GM19351 (cell line): ENCODE measurements at regions not wholly inside any gene's neighbourhood (a gene's known extent, or its start where the extent isn't known, plus 50 kb on each side); places are given as distances from the start of the nearest gene placed in this dataset.
"Not testable (repeated sequence)": the region's sequence is repeated elsewhere in the genome, so short reads cannot be mapped to it uniquely, and the experiment has no call there.

Experiments used
- ATAC-seq: cut with Tn5 transposase; IDR thresholded peaks from one replicate; pipeline ENCODE4 v1.9.1; 2021; ENCODE audit warnings: mild to moderate bottlenecking, moderate library complexity; ENCODE audit not compliant: unreplicated experiment

DNA sequence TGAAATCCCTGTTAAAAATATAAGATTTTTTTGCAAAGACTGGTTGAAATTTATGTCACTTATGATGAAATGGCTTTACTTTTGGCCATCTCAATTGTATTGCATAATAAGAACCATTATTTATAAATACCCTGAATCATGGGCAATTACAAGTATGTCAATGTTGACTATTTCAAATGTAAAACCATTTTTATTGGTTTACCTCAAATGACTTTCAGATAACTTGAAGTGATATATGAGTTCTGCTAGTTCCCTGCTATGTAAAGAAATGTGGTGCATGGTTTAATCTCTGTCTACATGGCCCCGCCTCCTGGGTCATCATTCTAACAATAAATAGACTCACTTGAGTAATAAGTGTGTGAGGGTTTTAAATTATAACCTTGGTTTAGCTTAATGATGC is 275.6 kb upstream of the PREP start:
- no peak for ATAC-seq

DNA sequence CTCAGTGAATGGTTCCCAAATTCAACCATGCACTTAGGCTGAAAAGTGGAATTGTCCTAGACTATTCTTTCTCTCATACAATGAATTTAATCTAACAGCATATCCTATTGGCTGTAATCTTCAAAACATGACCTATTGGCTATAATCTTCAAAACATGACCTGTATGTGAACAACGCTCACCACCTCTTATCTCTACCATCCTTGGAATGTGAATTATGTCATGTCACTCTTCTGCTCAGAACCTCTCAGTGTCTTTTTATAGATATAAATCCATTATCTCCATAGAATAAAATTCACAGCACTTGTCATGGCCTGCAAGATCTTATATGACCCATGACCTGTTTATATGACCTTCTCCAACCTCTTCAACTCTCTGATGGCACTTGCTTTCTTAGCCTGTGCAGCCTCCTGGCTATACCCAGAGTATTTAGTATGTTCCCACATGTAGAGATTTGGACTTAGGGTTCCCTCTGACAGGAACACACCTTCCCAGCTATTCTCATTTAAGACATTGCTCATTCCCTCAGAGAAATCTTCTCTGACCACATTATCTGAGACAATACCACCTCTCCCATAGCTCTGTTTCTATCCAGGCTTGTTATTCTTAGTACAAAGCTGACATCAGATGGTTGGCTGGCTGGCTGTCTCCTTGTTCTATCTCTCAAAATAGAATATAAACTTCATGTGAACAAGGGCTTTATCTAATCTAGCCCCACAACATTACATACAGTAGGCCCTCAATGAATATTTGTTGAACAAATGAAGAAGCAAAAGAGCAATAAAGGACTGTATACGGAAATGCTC is 275.0 kb upstream of the PREP start:
- ATAC-seq = no peak

DNA sequence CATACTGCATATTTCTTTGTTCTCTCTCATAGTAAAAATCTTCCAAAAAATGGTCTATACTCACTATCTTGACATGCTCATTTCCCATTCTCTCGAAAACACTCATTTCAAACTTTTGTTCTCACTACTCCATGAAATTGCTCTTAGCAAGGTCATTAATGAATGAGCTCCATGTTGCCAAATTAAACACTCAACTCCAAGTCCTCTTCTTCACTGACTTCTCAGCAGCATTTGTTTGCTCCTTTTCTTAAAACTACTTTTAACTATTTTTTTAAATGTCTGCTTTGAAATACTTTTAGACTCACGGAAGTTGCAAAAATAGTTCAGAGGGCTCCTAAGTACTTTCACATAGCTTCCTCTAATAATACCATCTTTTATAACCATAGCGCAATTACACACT is 274.0 kb upstream of the PREP start:
- ATAC-seq = no peak

DNA sequence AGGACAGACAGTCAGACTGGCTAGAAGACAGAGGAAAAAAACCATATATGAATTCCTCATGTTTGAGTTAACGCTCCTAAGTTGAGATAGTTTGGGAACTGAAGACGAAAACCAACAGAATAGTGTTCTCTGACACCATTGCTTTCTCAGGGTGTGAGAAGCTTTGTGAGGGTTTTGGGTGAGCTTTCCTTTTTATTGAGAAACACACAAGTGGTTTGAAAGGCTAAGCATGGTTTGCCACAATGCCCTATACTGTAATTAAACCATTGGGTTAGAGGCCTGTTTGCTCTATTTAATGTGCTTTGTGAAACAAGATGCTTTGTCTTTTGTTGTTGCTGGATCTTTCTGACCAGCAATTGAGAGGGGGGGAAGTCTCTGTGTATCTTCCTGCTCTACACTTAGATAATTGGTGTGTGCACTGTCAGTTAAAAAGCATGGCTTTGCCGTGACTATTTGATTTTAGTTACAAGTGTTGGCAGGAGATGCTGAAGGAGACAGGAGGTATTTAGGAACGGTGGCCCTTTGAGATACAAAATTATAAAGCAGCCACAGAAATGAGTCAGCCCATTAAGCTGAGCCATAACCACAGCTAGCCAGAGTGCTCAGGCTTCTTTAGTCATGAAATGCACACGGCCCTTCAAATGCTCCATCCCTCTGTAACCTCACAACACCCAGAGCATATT is 273.0 kb upstream of the PREP start:
- peak; percentile 58 for ATAC-seq

DNA sequence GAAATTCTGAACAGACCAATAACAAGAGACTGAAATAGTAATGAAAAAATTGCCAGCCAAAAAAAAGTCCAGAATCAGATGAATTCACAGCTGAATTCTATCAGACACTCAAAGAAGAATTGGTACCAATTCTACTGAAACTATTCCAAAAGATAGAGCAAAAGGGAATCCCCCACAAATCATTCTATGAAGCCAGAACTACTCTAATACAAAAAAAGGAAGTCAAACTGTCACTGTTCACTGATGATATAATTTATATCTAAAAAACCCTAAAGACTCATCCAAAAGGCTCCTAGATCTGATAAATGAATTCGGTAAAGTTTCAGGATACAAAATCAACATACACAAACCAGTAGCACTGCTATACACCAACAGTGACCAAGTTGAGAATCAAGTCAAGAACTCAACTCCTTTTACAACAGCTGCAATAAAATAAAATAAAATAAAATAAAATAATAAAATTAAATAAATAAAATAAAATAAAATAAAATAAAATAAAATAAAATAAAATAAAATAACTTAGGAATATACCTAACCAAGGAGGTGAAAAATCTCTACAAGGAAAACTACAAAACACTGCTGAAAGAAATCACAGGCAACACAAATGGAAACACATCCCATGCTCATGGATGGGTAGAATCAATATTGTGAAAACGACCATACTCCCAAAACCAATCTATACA is 270.1 kb upstream of the PREP start:
- ATAC-seq = not testable (repeated sequence)

DNA sequence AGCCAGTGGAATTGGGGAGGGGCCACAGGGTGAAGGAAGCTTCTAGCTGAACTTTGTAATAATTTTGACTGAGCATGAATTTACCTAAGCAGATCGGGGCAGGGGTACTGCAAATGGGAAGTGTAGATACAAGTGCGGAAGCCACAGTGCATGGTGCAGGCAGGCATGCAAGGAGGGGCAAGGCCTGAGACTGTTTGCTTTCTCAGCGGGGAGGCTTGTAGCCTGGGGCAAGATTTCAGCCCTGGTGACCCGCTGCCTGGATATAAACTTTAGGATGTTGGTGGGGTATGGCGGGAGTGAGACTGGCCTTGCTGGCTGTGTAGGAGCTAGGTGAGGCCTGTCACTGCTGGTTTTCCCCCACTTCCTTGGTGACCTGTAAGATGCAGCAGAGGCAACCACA is 266.4 kb upstream of the PREP start:
- ATAC-seq = no peak

DNA sequence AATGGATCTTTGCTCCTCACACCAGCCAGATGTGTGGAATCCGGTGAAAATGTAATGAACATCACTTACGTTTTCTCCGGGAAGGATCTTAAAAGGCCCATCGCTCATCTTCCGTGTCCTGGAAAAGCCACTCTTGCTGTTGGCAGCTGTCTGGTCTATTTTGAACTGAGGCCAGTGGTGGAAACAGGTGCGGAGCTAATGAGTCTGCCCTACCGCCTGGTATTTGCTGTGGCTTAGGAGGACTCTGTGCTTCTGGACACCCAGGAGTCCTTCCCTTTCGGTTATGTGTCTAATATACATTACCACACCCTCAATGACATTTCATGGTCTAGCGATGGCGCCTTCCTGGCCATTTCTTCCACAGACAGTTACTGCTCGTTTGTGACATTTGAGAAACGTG is 264.2 kb upstream of the PREP start:
- no peak for ATAC-seq

DNA sequence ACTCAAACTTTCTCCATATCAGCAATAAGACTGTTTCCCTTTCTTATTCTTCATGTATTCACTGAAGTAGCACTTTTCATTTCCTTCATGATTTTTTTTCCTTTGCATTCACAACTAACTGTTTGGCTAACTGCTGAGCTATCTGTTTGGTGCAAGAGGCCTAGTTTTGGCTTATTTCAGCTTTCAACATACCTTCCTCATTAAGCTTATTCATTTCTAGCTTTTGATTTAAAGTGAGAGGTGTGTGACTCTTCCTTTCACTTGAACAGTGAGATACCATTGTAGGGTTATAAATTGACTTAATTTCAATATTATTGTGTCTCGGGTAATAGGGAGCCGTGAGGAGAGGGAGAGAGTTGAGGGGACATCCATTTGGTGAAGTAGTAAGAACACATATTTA is 262.0 kb upstream of the PREP start:
- no peak for ATAC-seq

DNA sequence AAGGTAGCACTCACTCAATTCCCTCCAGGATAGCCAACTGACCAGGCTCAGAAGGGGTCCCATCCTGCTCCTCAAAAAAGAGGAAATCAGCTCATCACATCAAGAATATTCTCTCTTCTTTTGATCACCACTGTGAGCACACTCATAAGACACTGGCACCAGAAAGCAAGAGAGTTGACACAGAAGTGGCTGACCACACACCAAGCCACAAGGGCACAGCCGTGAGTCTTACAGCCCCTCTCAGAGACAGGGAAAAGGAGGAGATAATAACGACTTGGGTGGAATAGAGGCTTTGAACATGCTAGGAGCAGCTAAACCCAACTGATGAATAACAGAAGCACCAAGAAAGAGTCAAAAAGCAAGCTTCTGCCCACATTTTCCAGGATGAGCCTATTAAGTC is 249.1 kb upstream of the PREP start:
- no peak for ATAC-seq

DNA sequence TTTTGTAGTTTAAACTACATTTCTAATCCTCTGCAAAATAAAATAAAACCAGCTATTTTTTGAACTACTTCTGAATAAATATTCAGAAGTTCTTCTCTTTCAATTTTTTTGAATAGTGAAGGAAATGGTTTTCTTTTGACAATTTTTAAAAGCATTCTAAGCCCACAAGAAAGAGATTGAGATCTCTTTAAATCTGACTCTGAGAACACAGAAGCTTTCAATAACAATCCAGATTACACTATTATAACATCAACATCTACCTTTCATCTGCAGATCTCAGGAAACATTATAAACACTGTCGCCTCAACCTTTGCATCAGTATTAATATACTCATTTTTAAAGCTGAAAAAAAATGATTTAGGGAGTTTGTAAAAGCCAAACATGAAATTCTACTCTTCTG is 247.5 kb upstream of the PREP start:
- no peak for ATAC-seq

DNA sequence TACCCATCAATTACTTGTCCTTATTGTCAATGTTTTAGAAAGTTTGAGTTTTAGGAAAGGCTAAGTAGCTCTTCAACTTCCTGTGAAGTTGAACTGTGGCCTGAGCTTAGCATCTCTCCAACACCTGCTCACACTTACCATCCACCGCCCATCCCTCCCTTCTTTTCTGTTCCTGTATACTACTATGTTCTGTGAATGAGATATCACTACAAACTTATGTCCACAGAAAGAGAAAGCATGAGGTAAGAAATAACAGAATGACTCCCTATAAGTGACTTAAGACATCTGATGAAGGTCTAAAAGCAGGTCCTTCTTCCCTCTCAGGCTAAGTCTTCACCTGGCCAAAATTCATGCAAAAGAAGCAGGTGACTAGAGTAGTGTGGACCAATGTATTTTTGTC is 246.3 kb upstream of the PREP start:
- peak; percentile 20 for ATAC-seq

DNA sequence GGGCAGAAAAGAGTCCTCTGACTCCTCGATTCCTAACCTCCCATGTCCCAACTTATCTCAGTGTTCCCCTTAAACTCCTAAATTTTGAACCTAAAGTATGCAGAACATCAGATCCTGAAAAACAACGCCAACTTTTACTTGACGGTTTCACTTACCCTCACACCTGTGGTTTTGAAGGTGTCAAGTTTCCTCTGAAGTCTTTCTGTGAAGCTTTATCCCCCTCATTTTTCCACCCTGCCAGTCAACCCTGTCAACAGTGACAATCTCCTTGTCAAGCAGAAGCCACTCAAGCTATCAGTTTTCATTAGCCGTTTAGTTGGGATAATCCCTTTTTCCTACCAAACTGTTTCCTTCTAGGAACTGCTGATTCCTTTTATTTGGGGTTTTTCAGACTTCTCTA is 245.4 kb upstream of the PREP start:
- no peak for ATAC-seq

DNA sequence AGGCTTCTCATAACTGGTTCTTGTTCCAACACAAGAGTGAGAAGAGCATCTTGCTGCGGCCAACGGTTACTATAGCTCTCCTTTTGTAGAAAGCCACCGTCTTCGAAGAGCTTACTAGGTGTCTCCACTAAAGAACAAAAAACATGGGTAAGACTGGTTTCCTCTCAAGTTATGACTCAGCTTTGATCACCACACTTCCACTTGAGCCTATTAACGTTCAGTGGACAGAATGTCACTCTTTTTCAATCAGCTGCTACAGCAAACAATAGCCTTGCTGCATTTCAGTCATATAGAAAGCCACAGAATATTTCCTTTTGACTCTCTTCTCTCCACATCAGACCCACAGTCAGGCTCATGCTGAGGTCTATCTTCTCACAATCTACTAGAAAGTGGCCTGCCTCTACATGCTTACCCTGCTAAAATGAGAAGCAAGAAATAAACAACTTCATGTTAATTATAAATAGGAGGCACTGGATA is 243.5 kb upstream of the PREP start:
- peak; percentile 86 for ATAC-seq

DNA sequence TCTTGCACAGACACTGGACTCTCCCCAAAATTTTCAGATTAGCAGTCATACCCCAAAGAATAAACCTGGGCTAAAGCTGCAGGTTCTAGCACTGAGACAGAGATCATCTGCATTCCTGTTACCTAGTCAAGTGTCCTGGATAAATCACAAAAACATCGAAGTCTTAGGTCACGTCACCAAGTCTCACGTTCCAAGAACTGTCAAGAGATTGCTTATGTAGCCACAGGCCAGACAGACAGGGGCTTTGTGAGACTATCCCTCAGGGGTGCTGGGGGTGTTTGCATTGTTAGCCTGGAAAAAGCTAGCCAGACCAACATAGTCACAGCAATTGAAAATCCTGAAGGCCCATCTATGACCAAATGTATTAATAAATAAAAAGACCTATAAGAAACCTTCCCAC is 243.1 kb upstream of the PREP start:
- no peak for ATAC-seq

DNA sequence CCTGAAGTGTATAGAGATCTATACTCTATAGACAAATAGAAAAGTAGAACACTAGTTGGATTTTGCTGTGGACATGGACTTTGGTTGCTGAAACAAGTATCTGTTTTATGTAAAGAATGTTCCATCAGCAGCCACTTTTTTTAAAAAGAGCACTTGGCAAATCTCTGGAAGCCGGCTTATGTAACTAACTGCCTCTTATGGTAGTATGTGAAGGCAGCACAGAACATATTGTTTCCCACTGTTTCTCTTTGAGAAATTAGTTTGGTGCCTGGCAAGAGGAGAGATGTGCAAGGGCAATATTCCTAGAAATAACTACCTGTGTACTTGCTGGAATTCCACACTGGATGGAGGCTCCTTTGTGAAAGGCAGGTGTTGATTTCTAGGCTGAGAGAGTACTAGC is 242.3 kb upstream of the PREP start:
- ATAC-seq = no peak

DNA sequence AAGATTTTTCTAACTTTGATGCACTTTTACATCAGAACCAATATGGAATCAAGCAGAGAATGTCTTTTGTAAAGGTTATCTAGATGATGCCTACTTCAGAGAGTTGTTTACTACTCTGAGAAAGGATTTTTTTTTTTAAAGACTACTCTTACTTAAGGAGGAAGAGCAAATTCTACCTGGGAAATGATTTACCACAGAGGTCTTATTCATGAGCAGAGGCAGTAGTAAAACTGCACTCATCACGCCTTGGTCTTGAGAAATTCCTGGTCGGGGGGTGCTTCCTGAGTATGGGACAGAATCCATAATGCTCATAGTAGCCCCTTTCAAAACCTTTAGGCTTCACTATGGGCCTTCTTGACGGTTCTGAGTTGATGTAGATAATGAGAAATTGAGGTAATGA is 241.8 kb upstream of the PREP start:
- no peak for ATAC-seq

DNA sequence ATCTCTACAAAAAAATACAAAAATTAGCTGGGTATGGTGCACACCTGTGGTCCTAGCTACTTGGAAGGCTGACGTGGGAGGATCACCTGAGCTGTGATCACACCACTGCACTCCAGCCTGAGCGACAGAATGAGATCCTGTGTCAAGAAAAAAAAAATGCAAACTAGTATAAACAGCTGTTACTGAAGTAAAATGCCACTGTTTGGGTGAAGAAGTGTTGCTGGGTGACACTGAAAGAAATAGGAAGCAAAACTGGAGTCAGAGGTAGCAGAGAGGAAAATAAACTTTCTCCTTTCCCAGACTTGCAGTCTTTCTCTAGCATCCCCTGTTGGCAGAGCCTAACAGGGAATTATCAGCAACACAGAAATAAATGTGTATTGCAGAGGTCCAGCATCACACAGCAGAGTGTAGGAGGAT is 241.2 kb upstream of the PREP start:
- peak; percentile 15 for ATAC-seq

DNA sequence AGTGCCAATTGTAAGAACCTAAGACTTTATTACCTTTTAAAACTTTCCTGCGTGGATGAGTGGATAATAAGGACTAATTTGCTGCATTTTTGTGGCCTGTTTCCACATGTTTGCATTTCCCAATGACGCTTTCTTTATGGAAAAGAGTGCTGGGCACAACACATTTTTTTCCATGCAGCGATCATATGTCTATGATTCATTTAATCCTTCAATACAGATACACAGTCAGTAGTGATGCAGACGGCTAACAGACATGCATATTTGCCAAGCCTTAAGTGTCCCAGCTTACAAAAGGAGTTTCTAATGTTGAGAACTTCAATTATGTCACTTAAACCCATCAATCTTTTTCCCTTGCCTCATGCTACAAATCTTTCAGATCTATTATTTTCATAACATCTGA is 239.8 kb upstream of the PREP start:
- ATAC-seq = no peak

DNA sequence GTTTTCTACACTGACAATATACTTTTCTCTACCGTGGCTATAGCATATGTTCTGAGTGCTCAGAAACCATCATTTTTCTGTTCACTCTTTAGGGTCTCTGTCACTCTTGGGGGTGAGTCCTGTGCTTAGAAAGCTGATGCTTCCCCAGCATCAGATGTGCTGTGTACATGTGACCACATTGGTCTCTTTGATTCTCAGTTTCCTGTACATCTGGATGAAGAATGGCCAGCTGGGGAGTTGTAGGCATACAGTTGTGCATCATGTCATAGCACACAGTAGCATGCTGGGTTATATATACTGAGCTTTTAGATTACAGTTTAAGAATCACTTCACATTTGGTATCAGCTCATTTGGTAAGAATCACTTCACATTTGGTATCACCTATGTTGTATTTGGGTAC is 238.6 kb upstream of the PREP start:
- no peak for ATAC-seq

DNA sequence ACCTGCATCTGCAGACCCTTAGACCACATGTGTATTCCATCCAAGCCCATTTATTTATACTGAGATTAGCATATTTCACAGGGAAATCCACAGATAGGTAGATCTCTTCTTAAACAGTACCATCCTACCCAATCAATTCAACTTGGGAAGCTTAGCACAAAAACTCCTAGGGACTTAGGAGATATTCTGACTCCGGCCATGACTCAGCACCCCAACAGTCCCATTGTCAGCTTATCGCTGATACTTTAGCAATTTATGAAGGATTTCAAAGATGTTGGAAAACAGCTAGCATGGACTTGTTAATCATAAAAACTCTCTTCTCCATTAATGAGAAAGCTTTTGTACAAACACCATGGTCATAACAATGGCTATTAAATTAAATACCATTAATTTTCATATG is 236.2 kb upstream of the PREP start:
- no peak for ATAC-seq

DNA sequence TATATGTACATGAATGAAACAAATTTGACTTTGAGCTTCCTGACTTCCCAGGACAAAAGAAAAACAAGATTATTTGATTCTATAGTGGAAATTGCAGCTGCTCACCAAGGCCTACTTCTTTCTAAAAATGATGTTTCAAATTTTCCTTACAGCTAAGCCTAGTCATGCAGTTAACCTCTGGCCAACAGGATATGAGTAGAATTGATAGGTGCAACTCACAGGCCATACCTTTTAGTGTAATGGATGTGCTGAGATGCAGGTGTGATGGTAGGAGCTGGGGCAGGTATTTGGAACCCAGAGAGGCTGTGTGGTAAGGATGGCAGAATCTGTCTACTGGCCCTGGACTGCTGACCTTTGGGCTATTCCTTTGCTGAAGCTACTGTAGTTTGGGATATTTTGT is 230.9 kb upstream of the PREP start:
- ATAC-seq = no peak
